ENCODE measurements at regions not wholly inside any gene's neighbourhood (a gene's known extent, or its start where the extent isn't known, plus 50 kb on each side); places are given as distances from the start of the nearest gene placed in this dataset.
A peak's percentile ranks its signal among the peaks of the same experiment; 100 is the strongest.

DNA sequence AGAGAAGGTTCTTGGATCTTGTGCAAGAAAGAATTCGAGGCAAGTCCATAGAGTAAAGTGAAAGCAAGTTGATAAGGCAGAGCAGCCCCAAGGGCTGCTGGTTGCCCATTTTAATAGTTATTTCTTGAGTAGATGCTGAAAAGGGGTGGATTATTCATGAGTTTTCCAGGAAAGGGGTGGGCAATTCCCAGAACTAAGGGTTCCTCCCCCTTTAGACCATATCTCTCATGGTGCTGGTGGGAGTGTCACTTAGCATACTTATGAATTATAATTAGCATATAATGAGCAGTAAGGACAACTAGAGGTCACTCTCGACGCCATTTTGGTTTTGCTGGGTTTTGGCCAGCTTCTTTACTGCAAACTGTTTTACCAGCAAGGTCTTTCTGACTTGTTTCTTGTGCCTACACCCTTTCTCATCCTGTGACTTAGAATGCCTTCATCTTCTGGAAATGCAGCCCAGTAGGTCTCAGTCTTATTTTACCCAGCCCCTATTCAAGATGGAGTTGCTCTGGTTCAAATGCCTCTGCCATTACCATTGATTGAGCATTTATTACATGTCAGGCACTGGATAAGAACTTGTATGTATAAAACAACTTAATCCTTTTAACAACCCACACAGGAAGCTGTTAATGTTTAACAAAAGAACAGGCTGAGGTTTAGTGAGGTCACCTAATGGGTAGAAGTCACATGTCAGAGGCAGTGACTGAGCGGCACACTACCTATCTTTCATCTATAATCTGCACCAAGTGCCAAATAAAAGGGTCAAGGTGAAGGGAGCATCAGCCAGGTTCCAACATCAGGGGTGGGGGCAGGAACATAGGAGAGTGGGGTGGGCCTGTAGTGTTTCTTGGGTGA, 250.9 kb downstream of the ICOS start (continued):
- TF ChIP-seq ZNF761 (CRISPR knock-in tag; conservative IDR thresholded peaks at IDR 0.05) (no peak), ZNF781 (CRISPR knock-in tag; IDR thresholded peaks at IDR 0.05; ENCODE audit: borderline replicate concordance, not compliant biosample characterization) (no peak), POLR2A (IDR thresholded peaks at IDR 0.05; ENCODE audit: insufficient read depth in 1 of 2, low read depth in 2 of 2, low read length in 2 of 2) (no peak), FOXO1 (CRISPR knock-in tag; IDR thresholded peaks at IDR 0.05) (no peak), ZNF7 (CRISPR knock-in tag; IDR thresholded peaks at IDR 0.05) (no peak), HNF1B (CRISPR knock-in tag; IDR thresholded peaks at IDR 0.05) (0 out of 2 replicates have a peak, but pooled peaks have one; percentile 15), ZGPAT (CRISPR knock-in tag; IDR thresholded peaks at IDR 0.05) (no peak), ELF3 (CRISPR knock-in tag; IDR thresholded peaks at IDR 0.05) (no peak), ZNF619 (CRISPR knock-in tag; IDR thresholded peaks at IDR 0.05) (no peak)

GRCh38 chr2:204191574-204191973, 255.0 kb downstream of the ICOS start:
- FAIRE-seq (no peak), ATAC-seq (no peak), DNase-seq (ENCODE audit: low spot score) (no peak)
- H3K4me1 ChIP-seq (ENCODE audit: insufficient read depth, low read length) = 0 out of 2 replicates have a peak, but pooled peaks cover 4% of the 10 kb centered on the region
- no peaks in the 10 kb centered on the region for H3K9me3 ChIP-seq (ENCODE audit: low read length)
- BruUV-seq (replicated peaks) = no TSS peak
- no peak overlapping the region for H2AFZ ChIP-seq (ENCODE audit: low read length)
- intact Hi-C loops (cut with micrococcal nuclease; ENCODE audit: unreplicated experiment) (no loop called here), in situ Hi-C loops (cut with HindIII; ENCODE audit: extremely low pct_ligation_motif_present, low pct_unique_long_range_greater_than_20kb) (no loop called here)
- no peaks in the 10 kb centered on the region for H3K79me2 ChIP-seq (ENCODE audit: insufficient read depth, low read length)
- ChIA-PET POLR2A (no interaction called here), CTCF (ENCODE audit: low intra/inter-chr PET ratio, low total read pairs) (no interaction called here)
- no peaks in the 10 kb centered on the region; a peak in 1 of 5 replicates for H3K27me3 ChIP-seq (ENCODE audit: control insufficient read depth in 1 of 2, insufficient read depth in 2 of 2, low read length in 2 of 2)
- no peaks in the 10 kb centered on the region for H3K36me3 ChIP-seq (replicated peaks in 1 of 2; ENCODE audit: control insufficient read depth in 1 of 2, insufficient read depth in 2 of 2, low read length in 2 of 2)
- no peak overlapping the region for H3K27ac ChIP-seq (ENCODE audit: extremely low read length, insufficient read depth, low read length)
- H4K20me1 ChIP-seq (ENCODE audit: insufficient read depth, low read length) = no peaks in the 10 kb centered on the region
- no peak overlapping the region for H3K4me3 ChIP-seq (replicated peaks in 1 of 3; ENCODE audit: insufficient read depth in 1 of 3, low read depth in 2 of 3, low read length in 3 of 3)
- H3K9ac ChIP-seq (ENCODE audit: insufficient read depth, low read depth, low read length) = no peak overlapping the region
- TF ChIP-seq ZNF562 (CRISPR knock-in tag; IDR thresholded peaks at IDR 0.05; ENCODE audit: borderline replicate concordance) = no peak
- TF ChIP-seq MTA3 (CRISPR knock-in tag; IDR thresholded peaks at IDR 0.05) = no peak
- TF ChIP-seq KLF12 (CRISPR knock-in tag; IDR thresholded peaks at IDR 0.05; ENCODE audit: borderline replicate concordance) = no peak
- TF ChIP-seq SP2 (CRISPR knock-in tag; IDR thresholded peaks at IDR 0.05) = no peak
- H3K4me2 ChIP-seq (ENCODE audit: low read depth, low read length) = no peak overlapping the region
